Gastrocnemius medialis (tissue), 4 donors: ENCODE measurements at regions not wholly inside any gene's neighbourhood (a gene's known extent, or its start where the extent isn't known, plus 50 kb on each side); places are given as distances from the start of the nearest gene placed in this dataset.

ENCODE experiments used
- ATAC-seq, 2 donors: fragments of 150-250 bp; one replicate each; pipeline ENCODE4 v1.9.1; 2016
- DNase-seq, 2 donors: peaks; one replicate each; pipeline ENCODE4 v3.0.0-alpha.2; 2019
- H3K27ac ChIP-seq, 4 donors: fragments of 200-600 bp; sonication (generic); 1 replicate in 1 of 4; 2 replicates in 3 of 4; pipeline ENCODE4 v1.5.1; 2016 to 2018; ENCODE audit warnings: mild to moderate bottlenecking in 2 of 4, moderate library complexity in 1 of 4
- H3K27me3 ChIP-seq, 3 donors: fragments of 200-600 bp; sonication (generic) in 2 of 3; 1 replicate in 1 of 3; 2 replicates in 2 of 3; pipeline versions ENCODE4 v1.5.1 to v1.6.0; 2016 to 2019; ENCODE audit warnings: mild to moderate bottlenecking in 1 of 3, moderate library complexity in 1 of 3
- H3K36me3 ChIP-seq, 2 donors: fragments of 200-600 bp; sonication (generic) in 1 of 2; one replicate each; pipeline ENCODE4 v1.5.1; 2017 to 2018
- H3K4me1 ChIP-seq, 2 donors: fragments of 200-600 bp; sonication (generic) in 1 of 2; one replicate each; pipeline ENCODE4 v1.5.1; 2016 to 2017; ENCODE audit warnings: mild to moderate bottlenecking in 2 of 2
- H3K4me3 ChIP-seq, 4 donors: fragments of 200-600 bp; sonication (generic) in 3 of 4; 1 replicate in 1 of 4; 2 replicates in 3 of 4; pipeline ENCODE4 v1.5.1; 2016 to 2019; ENCODE audit warnings: mild to moderate bottlenecking in 2 of 4
- H3K9me3 ChIP-seq, 3 donors: fragments of 200-600 bp; sonication (generic) in 2 of 3; 1 replicate in 1 of 3; 2 replicates in 2 of 3; pipeline ENCODE4 v1.5.1; 2016 to 2019
- CTCF ChIP-seq, 5 experiments: fragments of 450-650 bp in 3 of 5; fragments of 200-600 bp in 2 of 5; sonication (generic) in 2 of 5; IDR thresholded peaks in 4 of 5; conservative IDR thresholded peaks in 1 of 5; 1 replicate in 4 of 5; 2 replicates in 1 of 5; pipeline ENCODE4 v1.5.1; 2016 to 2019; ENCODE audit warnings: antibody characterized with exemption in 5 of 5, mild to moderate bottlenecking in 3 of 5, moderate library complexity in 3 of 5
- POLR2A ChIP-seq, 2 donors: fragments of 450-650 bp; IDR thresholded peaks; one replicate each; pipeline ENCODE4 v1.6.1; 2017; ENCODE audit warnings: antibody characterized with exemption in 2 of 2, mild to moderate bottlenecking in 2 of 2, moderate library complexity in 2 of 2
- in situ Hi-C, 4 donors: fragments of 200-750 bp; cut with MboI; loops; one replicate each; pipeline versions ENCODE4 v1.15.0 to v1.8.0; 2017; ENCODE audit warnings: low sequenced_read_pairs in 4 of 4
- intact Hi-C: fragments of 100-400 bp; cut with DNase I; formaldehyde crosslinking; loops from one replicate; pipeline ENCODE4 v1.15.1; 2023; ENCODE audit warnings: low total_unique reads

GRCh38 chr2:12352889-12353288 is 363.8 kb upstream of the TRIB2 start:
- H3K27me3 ChIP-seq: no peaks in the 10 kb centered on the region
- H3K9me3 ChIP-seq: no peaks in the 10 kb centered on the region
- TF ChIP-seq POLR2A (IDR thresholded peaks at IDR 0.05) (no peak), CTCF (IDR thresholded peaks at IDR 0.05 in 4 of 5, conservative IDR thresholded peaks at IDR 0.05 in 1 of 5) (no peak)
- no peaks in the 10 kb centered on the region for H3K36me3 ChIP-seq
- no peaks in the 10 kb centered on the region for H3K4me1 ChIP-seq
- in situ Hi-C loops: no loop called here
- DNase-seq (no peak), ATAC-seq (no peak)
- H3K27ac ChIP-seq: no peak overlapping the region
- H3K4me3 ChIP-seq: no peak overlapping the region
- intact Hi-C loops: no loop called here

- intact Hi-C loops: no loop called here
- TF ChIP-seq POLR2A (IDR thresholded peaks at IDR 0.05) (no peak), CTCF (IDR thresholded peaks at IDR 0.05 in 4 of 5, conservative IDR thresholded peaks at IDR 0.05 in 1 of 5) (no peak)
- H3K27ac ChIP-seq: no peak overlapping the region
- no peaks in the 10 kb centered on the region for H3K27me3 ChIP-seq
- in situ Hi-C loops: no loop called here
- H3K9me3 ChIP-seq: no peaks in the 10 kb centered on the region
- DNase-seq: no peak
- no peaks in the 10 kb centered on the region for H3K4me1 ChIP-seq
- no peak for ATAC-seq
- no peak overlapping the region for H3K4me3 ChIP-seq
- H3K36me3 ChIP-seq: no peaks in the 10 kb centered on the region
These were observed 355.2 kb upstream of the TRIB2 start for GRCh38 chr2:12361506-12361905.

- no peak for ATAC-seq
- no peak overlapping the region for H3K4me3 ChIP-seq
- intact Hi-C loops (no loop called here), in situ Hi-C loops (no loop called here)
- H3K27ac ChIP-seq: no peak overlapping the region
- no peaks in the 10 kb centered on the region for H3K27me3 ChIP-seq
- H3K9me3 ChIP-seq: no peaks in the 10 kb centered on the region
- H3K4me1 ChIP-seq: no peaks in the 10 kb centered on the region
- no peak for TF ChIP-seq POLR2A (IDR thresholded peaks at IDR 0.05)
- TF ChIP-seq CTCF (IDR thresholded peaks at IDR 0.05 in 4 of 5, conservative IDR thresholded peaks at IDR 0.05 in 1 of 5): no peak
- DNase-seq: no peak
- no peaks in the 10 kb centered on the region for H3K36me3 ChIP-seq
These were observed 353.6 kb upstream of the TRIB2 start for GRCh38 chr2:12363138-12363537.

GRCh38 chr2:12363569-12363968 is 353.2 kb upstream of the TRIB2 start:
- intact Hi-C loops: no loop called here

More at GRCh38 chr2:12363569-12363968, 353.2 kb upstream of the TRIB2 start:
- in situ Hi-C loops: no loop called here
- TF ChIP-seq CTCF (IDR thresholded peaks at IDR 0.05 in 4 of 5, conservative IDR thresholded peaks at IDR 0.05 in 1 of 5) (no peak), POLR2A (IDR thresholded peaks at IDR 0.05) (no peak)
- H3K27me3 ChIP-seq: no peaks in the 10 kb centered on the region
- no peaks in the 10 kb centered on the region for H3K4me1 ChIP-seq
- H3K27ac ChIP-seq: no peak overlapping the region
- H3K4me3 ChIP-seq: no peak overlapping the region
- H3K36me3 ChIP-seq: no peaks in the 10 kb centered on the region
- no peaks in the 10 kb centered on the region for H3K9me3 ChIP-seq
- no peak for DNase-seq
- ATAC-seq: no peak
